ENCODE measurements at regions not wholly inside any gene's neighbourhood (a gene's known extent, or its start where the extent isn't known, plus 50 kb on each side); places are given as distances from the start of the nearest gene placed in this dataset.

DNA sequence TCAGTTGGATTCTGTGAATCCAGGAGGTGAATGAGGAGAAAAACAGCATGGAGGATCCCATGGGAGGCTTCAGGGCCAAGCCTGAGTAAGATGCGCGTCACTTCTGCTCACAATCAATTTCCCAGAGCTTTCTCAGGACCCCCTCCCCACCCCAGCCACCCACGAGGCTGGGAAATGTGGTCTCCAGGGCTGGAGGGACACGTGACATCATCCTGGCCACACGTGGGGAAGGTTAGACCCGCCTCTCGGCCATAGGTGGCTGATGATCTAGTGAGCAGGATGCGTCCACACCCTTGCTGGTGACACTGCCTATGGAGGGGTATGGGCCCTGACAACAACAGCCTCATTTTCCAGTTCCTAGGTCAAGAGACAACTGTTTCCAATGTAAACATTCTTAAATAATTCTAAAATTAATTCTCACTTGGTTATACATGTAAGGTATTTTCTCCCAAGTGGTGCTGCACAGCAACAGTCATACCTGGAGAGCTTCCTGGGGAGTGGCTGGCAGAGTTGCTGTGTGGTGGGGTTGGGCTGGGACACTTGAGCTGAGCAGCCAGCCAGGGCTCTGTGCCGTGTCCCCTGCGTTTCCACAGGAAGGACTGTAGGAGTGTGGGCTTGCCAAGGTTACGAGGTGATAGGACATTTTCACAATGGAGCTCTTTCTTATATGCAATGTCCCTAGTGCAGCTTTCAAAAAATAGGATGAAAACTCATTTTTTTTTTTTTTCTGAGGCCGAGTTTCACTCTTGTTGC lies 153.1 kb downstream of the GADD45G start:
- H3K27me3 Mint-ChIP-seq, result peaks cover 6% of the 10 kb centered on the region
- H3K9me3 Mint-ChIP-seq (ENCODE audit: low read depth), result no peaks in the 10 kb centered on the region

GRCh38 chr9:89759572-89759971 lies 154.8 kb downstream of the GADD45G start:
- no peaks in the 10 kb centered on the region for H3K9me3 Mint-ChIP-seq (ENCODE audit: low read depth)
- peaks cover 8% of the 10 kb centered on the region for H3K27me3 Mint-ChIP-seq
- H3K36me3 Mint-ChIP-seq (ENCODE audit: insufficient read depth), result no peaks in the 10 kb centered on the region
- no peak for DNase-seq (ENCODE audit: low spot score, unreplicated experiment)
- TF ChIP-seq CTCF (IDR thresholded peaks at IDR 0.05; ENCODE audit: unreplicated experiment), result no peak
- no peak overlapping the region for H3K4me3 Mint-ChIP-seq (ENCODE audit: low read depth)
- no peak overlapping the region for H3K27ac Mint-ChIP-seq
- peaks cover 5% of the 10 kb centered on the region for H3K4me1 Mint-ChIP-seq (ENCODE audit: low read depth)

More for the DNA sequence above, 153.1 kb downstream of the GADD45G start:
- TF ChIP-seq CTCF (IDR thresholded peaks at IDR 0.05; ENCODE audit: unreplicated experiment), result no peak
- Mint-ChIP-seq H3K4me3 (ENCODE audit: low read depth) (no peak overlapping the region), H3K4me1 (ENCODE audit: low read depth) (peaks cover 5% of the 10 kb centered on the region), H3K36me3 (ENCODE audit: insufficient read depth) (no peaks in the 10 kb centered on the region), H3K27ac (no peak overlapping the region)
- no peak for DNase-seq (ENCODE audit: low spot score, unreplicated experiment)

- H3K36me3 Mint-ChIP-seq (ENCODE audit: insufficient read depth), result no peaks in the 10 kb centered on the region
- no peak overlapping the region for H3K27ac Mint-ChIP-seq
- no peak for DNase-seq (ENCODE audit: low spot score, unreplicated experiment)
- no peaks in the 10 kb centered on the region for H3K9me3 Mint-ChIP-seq (ENCODE audit: low read depth)
- TF ChIP-seq CTCF (IDR thresholded peaks at IDR 0.05; ENCODE audit: unreplicated experiment), result no peak
- H3K4me3 Mint-ChIP-seq (ENCODE audit: low read depth), result no peak overlapping the region
- peaks cover 5% of the 10 kb centered on the region for H3K4me1 Mint-ChIP-seq (ENCODE audit: low read depth)
- peaks cover 8% of the 10 kb centered on the region for H3K27me3 Mint-ChIP-seq
These were observed 155.3 kb downstream of the GADD45G start for GRCh38 chr9:89760123-89760522.

DNA sequence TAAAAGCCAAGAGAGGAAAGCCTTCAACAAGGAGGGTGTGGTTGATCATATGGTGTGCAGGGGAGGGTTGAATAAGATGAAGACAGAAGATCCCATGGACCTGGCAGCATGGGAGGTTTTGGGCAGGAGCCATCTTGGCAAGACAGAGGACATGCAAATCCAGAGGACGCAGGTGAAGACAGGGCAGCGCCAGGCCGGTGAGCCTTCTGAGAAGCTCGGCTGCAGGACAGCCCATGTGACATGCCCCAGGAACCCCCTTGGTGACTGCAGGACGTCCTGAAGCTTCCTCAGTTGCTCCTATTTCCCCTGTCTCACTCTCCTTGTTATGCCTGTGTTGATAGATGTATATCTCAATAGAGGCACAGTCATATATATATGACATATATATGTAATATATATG lies 159.4 kb downstream of the GADD45G start:
- no peak for DNase-seq (ENCODE audit: low spot score, unreplicated experiment)
- no peaks in the 10 kb centered on the region for H3K9me3 Mint-ChIP-seq (ENCODE audit: low read depth)
- no peak overlapping the region for H3K4me3 Mint-ChIP-seq (ENCODE audit: low read depth)
- H3K36me3 Mint-ChIP-seq (ENCODE audit: insufficient read depth), result no peaks in the 10 kb centered on the region
- peaks cover 5% of the 10 kb centered on the region for H3K4me1 Mint-ChIP-seq (ENCODE audit: low read depth)
- H3K27ac Mint-ChIP-seq, result no peak overlapping the region
- peaks cover 5% of the 10 kb centered on the region for H3K27me3 Mint-ChIP-seq
- no peak for TF ChIP-seq CTCF (IDR thresholded peaks at IDR 0.05; ENCODE audit: unreplicated experiment)

DNA sequence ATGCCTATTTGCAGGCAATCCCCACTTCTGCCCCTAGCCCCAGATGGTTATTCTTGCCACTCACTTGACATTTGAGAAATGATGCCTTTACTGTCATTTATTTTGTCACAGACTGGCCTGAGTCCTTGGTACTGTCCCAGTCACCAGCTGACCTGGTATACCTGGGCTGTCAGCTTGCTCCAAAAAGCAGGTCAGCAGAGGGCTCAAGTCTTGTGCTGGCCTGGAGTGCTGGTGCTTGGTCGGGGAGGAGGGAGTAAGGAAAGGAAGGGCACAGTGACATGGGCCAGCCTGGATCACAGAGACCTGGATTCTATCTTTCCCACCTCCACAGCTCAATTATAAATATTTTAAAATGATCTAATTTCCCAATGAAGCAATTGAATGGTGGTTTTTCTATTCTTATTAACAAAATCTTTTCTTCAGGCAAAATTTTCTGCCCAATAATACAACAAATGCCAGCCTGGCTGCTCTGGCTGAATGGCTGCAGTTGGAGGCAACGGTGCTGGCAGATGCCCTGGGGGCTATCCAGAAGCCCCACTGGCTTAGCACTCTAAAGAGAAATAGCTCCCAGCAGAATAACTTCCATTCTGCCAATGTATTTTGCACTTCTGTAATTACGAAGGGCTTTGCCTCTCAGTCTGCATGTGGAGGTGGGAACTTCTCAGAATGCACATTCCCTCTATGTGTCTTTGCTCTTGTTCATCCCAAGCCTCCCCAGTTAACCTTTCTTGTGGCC lies 160.6 kb downstream of the GADD45G start:
- H3K4me1 Mint-ChIP-seq (ENCODE audit: low read depth), result no peaks in the 10 kb centered on the region
- TF ChIP-seq CTCF (IDR thresholded peaks at IDR 0.05; ENCODE audit: unreplicated experiment), result no peak
- DNase-seq (ENCODE audit: low spot score, unreplicated experiment), result no peak
- no peaks in the 10 kb centered on the region for H3K9me3 Mint-ChIP-seq (ENCODE audit: low read depth)
- H3K36me3 Mint-ChIP-seq (ENCODE audit: insufficient read depth), result no peaks in the 10 kb centered on the region
- H3K27ac Mint-ChIP-seq, result no peak overlapping the region
- H3K27me3 Mint-ChIP-seq, result peaks cover 5% of the 10 kb centered on the region
- H3K4me3 Mint-ChIP-seq (ENCODE audit: low read depth), result no peak overlapping the region
